ENCODE measurements at regions not wholly inside any gene's neighbourhood (a gene's known extent, or its start where the extent isn't known, plus 50 kb on each side); places are given as distances from the start of the nearest gene placed in this dataset.
"Not testable (repeated sequence)": the region's sequence is repeated elsewhere in the genome, so short reads cannot be mapped to it uniquely, and the experiment has no call there.

- peak; percentile 24 for DNase-seq (ENCODE audit: low read depth)
Measured at GRCh38 chr5:164504141-164504772, 998.8 kb downstream of the MAT2B start.

GRCh38 chr5:164505791-164506190 lies 1000.4 kb downstream of the MAT2B start:
- DNase-seq (ENCODE audit: low read depth), result no peak

DNA sequence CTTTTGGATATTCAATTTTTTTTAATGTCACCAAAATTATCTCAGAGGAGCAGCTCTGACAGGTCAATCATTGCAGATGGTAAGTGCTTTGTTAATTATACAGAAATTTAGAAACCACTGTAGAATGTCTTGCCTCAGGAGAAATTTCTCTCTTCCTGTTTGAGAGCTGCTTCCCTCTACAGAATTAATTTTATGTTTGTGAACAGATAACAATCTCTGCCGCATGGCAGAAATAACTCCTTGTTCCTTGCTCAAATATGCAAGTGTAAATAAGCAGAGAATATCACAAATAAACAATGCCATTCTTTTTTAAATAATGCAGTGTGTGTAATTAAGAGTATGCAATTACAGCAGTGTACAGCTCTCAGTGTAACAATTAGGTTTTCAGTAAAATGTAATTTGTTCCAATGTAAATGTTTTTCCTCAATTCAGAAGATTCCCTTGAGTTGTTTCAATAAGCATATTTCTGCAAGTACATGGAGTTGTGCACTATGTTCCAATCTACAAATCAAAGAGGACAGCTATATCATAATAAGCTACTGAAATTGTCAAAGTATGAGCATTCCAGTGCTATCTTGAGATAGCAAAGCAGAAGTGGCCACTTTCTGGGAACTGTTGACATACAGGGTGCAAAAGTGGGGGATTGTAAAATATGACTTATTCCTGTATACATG lies 1012.8 kb downstream of the MAT2B start:
- no peak for DNase-seq (ENCODE audit: low read depth)

DNA sequence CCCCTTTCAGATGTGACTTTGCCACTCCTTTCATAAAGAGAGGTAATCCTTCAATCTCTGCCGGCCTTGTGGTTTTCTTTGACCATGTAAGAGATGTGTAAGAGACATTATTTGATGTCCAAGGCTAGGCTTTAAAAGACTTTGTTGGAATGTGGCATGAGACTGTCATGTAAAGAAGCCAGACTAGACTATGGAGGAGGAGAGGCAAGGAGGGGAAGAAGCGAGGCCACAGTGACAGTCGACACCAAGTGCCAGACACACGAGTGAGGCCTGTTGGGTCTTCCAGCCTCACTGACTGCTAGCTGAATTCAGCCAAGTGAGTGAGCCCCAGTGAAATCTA lies 1013.3 kb downstream of the MAT2B start:
- no peak for DNase-seq (ENCODE audit: low read depth)

- DNase-seq (ENCODE audit: low read depth), result no peak
Measured at GRCh38 chr5:164532235-164532900, 1026.9 kb downstream of the MAT2B start.

DNA sequence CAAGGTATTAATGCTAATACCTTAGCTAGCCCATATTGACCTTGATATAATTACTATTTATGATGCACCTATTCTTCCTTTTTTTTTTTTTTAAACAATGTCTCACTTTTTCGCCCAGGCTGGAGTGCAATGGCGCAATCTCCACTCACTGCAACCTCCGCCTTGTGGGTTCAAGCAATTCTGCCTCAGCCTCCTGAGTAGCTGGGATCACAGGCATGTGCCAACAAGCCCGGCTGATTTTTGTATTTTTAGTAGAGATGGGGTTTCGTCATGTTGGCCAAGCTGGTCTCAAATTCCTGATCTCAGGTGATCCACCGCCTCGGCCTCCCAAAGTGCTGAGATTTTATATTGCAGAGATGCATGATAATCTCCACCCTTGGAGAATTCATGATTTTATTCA lies 1028.0 kb downstream of the MAT2B start:
- DNase-seq (ENCODE audit: low read depth), result not testable (repeated sequence)

DNA sequence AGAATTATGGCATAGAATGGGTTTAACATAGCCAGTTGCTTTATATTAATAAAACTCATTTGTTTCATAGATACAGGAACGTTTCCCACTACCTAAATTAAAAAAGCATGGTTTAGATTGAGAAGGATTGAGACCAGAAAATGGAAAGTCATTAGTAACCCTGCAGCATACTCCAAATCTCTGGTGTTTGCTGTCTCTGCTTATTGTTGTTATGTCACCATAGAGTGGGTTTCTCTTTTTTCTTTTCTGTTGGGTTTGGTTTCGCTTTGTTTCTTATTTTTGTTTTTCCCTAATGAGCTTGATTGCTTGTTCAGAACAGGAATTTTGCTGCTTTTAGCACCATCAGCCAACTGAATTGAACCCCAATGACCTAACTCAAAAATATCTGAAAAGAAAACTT lies 1034.8 kb downstream of the MAT2B start:
- no peak for DNase-seq (ENCODE audit: low read depth)

GRCh38 chr5:164545507-164545906 lies 1040.1 kb downstream of the MAT2B start:
- DNase-seq (ENCODE audit: low read depth), result no peak

DNA sequence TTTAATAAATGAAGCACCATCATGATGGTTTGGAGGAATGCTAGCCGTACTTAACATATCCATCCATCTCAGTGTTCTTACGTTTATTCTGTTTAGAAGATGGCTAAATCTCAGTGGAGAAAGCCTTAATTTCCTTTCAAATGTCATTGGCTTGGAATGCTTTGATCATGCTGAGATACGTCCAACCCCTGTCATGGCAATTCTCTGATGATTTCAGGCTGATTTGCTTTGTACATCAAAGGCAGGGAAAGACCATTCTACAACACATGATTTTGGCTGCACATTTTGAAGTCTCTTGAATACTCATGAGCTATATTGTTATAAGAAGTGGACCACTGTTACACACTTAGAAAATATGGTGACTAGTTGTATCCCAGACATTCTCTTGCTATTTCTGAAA lies 1048.4 kb downstream of the MAT2B start:
- DNase-seq (ENCODE audit: low read depth), result no peak

- no peak for DNase-seq (ENCODE audit: low read depth)
Measured at GRCh38 chr5:164555809-164556208, 1050.4 kb downstream of the MAT2B start.

DNA sequence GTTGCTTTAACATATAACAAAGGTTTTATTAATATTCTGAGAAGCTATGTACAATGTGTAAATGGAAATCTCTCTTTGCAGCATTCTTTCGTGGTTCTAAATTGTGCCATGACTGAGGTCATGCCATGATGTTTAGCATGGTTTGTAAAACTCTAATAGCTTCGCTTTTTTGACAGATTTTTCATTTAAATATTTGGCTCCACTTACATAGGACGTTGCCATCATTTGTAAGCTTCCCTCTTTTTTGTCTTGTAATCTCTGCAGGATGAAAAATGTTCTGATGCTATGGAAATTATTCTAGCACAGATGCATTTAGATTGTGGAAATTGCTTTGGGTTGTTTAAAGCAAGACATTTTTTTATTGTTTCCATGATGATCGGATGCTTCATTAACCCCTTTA lies 1054.8 kb downstream of the MAT2B start:
- no peak for DNase-seq (ENCODE audit: low read depth)

- DNase-seq (ENCODE audit: low read depth), result no peak
Measured at GRCh38 chr5:164561933-164562872, 1056.8 kb downstream of the MAT2B start.

GRCh38 chr5:164563370-164563769 lies 1058.0 kb downstream of the MAT2B start:
- no peak for DNase-seq (ENCODE audit: low read depth)

GRCh38 chr5:164573397-164573796 lies 1068.0 kb downstream of the MAT2B start:
- DNase-seq (ENCODE audit: low read depth), result no peak

GRCh38 chr5:164577201-164577600 lies 1071.8 kb downstream of the MAT2B start:
- no peak for DNase-seq (ENCODE audit: low read depth)

DNA sequence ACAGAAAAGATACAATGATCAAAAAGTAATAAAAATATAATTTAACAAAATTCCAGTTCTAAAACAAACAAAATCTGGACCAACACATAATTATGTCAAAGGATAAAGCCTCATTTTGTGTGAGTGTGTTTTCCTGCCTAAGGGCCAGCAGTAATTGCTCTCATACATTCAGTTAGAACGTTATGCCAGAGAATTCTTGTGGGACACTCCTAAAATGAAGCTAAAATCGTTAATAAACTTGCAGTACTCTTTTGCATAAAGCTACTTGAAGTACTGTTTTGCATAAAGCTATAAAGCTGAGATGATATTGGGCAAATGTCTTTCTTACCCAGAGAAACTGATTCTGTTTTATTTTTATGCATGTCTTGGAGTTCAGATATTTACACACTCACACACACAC lies 1072.3 kb downstream of the MAT2B start:
- DNase-seq (ENCODE audit: low read depth), result no peak

GRCh38 chr5:164578401-164578800 lies 1073.0 kb downstream of the MAT2B start:
- DNase-seq (ENCODE audit: low read depth), result no peak

DNA sequence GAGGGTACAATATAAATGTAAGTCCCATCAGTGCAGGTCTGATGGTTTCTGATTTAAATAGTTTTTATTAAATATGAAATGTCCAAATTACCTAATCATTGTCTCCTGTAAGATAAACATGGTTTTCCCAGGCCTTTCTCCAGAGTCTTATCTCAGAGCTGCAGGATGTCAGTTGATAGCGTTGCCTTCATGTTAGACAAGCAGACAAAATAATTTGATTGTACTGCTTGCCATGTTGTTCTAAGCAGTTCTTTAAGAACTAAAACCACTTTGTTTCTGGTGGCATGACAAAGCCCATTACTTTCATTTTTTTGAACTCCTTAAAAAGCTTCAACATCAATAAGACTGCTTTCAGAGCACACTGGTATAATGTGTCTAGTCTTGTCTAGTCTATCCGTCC lies 1073.5 kb downstream of the MAT2B start:
- DNase-seq (ENCODE audit: low read depth), result no peak

DNA sequence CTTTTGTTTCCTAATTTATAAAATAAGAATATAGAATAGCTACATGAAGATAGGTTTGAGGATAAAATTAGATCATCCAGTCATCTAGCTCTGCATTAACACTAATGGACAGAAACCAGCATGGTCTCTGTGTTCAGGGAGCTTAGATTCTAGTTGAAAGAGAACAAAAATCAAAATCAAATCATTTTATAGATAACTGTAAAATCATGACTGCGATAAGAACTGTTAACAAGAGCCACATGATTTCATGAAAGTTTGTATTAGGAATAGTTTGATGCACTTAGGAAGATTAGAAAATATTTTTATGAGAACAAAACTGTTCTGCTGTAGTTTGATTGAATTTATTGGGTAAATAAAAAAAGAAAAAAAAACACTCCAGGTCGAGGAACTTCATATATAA lies 1074.7 kb downstream of the MAT2B start:
- DNase-seq (ENCODE audit: low read depth), result no peak

DNA sequence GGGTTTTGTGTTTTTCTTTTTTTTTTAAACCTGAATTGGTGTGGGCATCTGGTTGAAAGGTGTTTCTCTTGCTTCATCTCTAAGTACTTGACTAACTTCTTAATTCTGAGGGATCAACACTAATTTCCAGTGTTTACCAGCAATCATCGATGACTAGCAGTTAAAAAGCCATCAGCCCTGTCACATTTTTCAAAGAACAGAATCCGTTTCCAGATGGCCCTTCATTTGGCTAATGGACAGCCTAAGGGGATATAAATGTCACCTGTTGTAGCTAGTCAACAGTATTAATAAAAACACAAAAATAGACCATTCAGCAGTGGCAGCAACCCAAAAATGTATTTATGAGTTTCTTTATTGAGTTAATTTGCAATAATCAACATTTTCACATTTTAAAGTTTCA lies 1076.5 kb downstream of the MAT2B start:
- DNase-seq (ENCODE audit: low read depth), result no peak

- DNase-seq (ENCODE audit: low read depth), result no peak
Measured at GRCh38 chr5:164593982-164594381, 1088.6 kb downstream of the MAT2B start.

GRCh38 chr5:164597293-164597900 lies 1092.0 kb downstream of the MAT2B start:
- DNase-seq (ENCODE audit: low read depth), result no peak

All from fibroblast of gingiva (primary cell).